Fibroblast of lung (primary cell): ENCODE measurements at regions not wholly inside any gene's neighbourhood (a gene's known extent, or its start where the extent isn't known, plus 50 kb on each side); places are given as distances from the start of the nearest gene placed in this dataset.

Experiments
- CTCF ChIP-seq, 2 donors: IDR thresholded peaks in 1 of 2; conservative IDR thresholded peaks in 1 of 2; 1 replicate in 1 of 2; 2 replicates in 1 of 2; pipeline ENCODE4 v1.5.1; 2011 to 2012; ENCODE audit warnings: low read length in 2 of 2, control low read depth in 1 of 2, inconsistent platforms in 1 of 2, low read depth in 1 of 2, mild to moderate bottlenecking in 1 of 2
- EZH2 ChIP-seq: IDR thresholded peaks from 2 replicates; pipeline ENCODE4 v1.5.1; 2012; ENCODE audit warnings: low read length, control low read depth, mild to moderate bottlenecking; ENCODE audit errors: missing control alignments

GRCh38 chr14:56888274-56888673, 78.0 kb upstream of the OTX2 start:
- TF ChIP-seq CTCF (conservative IDR thresholded peaks at IDR 0.05 in 1 of 2, IDR thresholded peaks at IDR 0.05 in 1 of 2; ENCODE audit: low read depth in 1 of 2, low read length in 2 of 2) (no peak), EZH2 (no peak)
